T follicular helper cell (primary cell): ENCODE measurements at regions not wholly inside any gene's neighbourhood (a gene's known extent, or its start where the extent isn't known, plus 50 kb on each side); places are given as distances from the start of the nearest gene placed in this dataset.

Experiments used
- DNase-seq: peaks from one replicate; pipeline ENCODE4 v3.0.0-alpha.2; 2020; ENCODE audit warnings: low read depth

DNA sequence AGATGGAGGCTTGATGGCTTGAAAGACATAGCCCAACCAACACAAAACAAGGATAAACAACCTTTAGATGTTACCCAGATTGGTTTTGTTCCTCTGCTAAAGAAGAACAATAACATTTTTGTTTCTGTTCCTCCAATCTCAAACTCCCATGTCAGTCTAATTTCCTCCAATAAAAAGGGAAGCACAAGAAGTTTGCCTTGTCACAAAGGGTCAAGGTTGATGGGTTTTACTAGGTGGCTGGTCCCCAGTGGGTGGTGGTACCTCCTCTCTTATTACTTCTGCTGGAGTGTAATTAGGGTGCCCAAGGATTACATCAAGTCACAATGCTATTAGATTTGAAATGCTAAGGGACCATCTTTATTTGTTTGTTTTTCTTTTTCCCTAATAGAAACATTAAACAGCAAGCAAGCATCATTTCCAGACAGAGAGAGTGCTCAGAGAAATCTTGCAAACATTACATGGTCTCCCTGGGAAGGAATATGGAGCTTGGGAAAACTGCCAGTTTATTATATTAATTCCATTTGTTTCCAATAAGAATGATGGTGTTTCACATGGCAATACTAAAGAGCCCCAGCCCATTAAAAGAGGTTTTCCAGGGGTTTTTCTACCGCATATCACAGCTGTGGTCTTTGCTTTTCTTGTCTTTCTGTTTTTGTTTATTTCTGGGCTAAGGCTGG lies 78.3 kb upstream of the AOAH start:
- DNase-seq = no peak

DNA sequence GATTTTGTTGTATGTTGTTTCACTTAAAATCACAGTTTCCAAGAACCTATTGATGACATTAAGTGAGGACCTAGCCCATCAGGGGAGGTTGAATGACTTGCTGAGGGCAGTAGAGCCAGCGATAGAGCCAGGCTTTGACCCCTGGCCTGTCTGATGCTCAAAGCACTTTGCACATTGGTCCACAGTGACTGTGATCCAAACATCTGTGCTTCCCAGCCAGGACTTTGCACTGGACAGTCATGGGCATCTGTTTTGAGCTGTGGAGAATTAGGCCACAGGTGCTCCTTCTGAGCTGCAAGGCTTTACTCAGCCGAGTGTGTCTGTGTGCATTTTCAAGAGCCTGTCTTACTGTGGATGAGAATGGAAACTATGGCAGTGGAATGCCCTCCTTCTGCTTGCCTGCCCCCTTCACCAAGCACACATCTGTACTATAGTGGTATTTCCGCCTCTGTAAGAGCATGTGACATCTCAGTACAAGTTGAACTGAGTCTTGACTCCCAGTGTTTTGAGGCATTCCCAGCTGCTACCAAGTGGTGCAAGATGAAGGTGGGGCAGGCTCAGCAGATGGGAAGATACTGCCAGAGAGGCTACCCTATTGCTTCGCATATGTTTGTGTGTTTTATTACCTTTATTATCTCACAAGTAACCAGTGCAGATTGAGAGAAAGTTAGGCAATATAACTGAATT lies 72.7 kb upstream of the AOAH start:
- DNase-seq = no peak

DNA sequence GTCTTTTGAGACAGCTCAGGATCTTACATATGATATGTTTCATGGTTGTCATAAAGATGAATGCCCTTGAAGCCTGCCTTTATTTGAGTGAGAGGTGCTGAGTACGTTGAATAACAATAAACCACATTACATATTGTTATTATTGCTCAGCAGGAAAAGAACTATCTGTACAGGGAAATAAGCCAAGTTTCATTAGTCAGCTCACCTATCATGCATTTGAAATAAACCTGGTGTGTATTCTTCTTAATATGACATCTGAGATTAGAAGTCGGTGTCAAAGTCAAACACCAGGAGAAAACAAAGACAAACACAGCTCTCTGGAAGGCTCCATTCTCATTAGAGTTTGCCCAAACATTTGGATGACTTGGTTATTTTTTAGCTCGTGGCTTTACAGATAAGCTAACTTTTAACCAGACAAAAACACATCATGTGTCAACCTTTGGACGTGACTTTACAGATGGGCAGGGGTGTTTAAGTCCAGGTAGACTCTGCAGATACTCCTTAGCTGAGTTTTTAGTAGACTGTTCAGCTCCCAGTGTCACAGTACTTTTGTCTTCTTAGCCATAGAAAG lies 71.2 kb upstream of the AOAH start:
- DNase-seq = no peak

DNA sequence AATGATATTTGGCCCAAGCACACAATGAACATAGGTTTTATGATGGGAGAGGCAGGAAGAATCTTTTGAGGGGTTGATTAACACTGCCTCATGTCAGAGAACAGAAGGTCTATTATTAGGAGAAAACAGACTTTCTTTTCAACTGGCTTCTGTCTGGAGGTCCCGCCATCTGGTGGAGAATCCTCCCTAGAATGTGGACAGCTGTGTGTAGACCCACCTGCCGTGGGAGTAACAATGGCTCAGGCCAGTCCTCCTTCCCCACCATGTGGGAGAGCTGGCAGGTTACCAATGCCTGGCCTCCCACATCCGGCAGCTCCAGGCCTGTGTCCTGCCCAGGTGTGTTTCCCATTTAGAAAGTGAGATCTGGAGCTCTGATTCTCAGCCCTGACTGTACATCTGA lies 70.4 kb upstream of the AOAH start:
- DNase-seq = no peak

DNA sequence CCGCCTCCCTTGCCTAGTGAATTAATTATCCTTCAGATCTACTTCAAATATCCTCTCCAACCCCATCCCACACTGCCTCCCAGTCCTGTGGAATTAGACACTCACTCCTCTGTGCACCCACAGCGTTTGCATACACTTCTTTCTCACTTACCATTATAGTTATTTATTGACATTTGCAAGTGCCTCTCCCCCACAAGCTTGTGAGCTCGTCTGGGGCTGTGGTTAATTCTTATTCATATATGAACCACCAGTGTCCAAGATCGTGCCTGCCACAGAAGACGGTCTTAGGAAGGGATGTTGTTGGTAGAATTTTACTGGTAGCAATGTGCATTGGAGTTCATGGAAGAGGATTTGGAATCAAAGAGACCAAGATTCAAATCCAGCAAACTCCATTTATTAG lies 68.1 kb upstream of the AOAH start:
- no peak for DNase-seq

DNA sequence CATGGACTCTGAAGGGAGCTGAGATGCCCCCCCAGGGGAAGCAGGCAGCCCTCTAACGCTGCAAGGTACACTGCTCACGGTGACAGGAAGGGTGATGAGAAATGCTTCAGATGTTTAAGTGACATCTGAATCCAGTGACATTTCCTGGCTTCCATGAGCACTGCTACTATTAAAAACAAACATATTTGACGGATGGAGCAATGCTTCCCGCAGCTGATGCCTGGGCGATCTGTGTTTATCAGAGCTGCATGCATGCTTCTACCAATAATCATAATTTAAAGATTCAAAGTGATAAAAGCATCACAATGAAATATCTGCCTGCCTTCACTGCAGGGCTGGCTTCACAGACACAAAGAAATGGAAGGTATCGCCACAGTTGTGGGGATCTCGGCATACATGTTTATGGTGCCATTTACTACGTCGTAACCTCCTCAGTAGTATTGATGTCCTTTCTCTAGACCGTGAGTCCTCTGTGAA lies 66.1 kb upstream of the AOAH start:
- no peak for DNase-seq

DNA sequence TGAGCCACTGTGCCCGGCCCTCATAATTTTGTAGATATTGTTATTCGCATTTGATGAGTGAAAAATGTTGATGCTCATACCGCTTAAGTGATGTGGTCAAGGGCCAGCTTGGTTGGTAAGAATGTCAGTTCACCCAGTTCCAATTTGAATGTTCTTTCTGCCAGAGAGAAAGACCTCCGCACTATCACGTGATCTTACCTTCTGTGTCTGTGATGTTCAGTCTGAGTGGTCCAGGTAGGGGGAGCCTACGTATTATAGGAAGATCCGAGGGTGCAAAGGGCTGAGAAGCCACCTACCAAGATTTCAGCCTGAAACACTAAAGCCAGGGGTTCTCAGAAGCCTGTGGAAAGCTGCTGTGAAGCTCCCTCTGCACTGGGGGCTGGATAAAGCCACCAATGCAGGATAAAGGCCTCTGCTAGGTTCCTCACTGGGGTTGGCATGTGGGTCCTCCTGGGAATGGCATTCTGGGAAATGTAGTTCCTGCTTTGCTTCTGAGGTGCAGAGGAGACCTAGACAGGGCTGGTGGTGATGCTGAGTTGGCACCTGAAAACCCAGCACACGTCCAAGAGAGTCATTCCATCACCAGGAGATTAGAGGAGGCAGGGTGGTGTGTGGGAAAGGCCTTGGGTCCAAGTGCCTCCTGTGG lies 64.7 kb upstream of the AOAH start:
- no peak for DNase-seq

DNA sequence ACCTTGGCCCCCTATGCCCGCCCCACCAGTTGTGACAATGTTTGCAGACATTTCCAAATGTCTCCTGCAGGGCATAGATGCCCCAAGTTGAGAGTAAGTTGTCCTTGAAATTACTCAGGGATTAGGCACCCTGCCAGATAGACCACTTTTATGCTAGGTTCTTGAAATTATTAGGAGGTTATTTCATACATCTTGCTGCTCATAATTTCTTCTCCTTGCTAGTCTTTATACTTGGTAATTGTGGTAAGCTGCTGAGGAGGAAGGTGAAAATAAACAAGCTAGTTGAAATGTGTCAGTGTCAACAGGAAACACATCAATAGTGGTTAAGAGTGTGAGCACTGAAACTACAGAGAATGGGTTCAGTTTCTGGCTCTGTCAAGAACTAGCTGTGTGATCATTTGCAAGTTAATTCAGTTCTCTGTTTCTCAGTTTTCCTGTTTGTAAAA lies 63.7 kb upstream of the AOAH start:
- DNase-seq = no peak

DNA sequence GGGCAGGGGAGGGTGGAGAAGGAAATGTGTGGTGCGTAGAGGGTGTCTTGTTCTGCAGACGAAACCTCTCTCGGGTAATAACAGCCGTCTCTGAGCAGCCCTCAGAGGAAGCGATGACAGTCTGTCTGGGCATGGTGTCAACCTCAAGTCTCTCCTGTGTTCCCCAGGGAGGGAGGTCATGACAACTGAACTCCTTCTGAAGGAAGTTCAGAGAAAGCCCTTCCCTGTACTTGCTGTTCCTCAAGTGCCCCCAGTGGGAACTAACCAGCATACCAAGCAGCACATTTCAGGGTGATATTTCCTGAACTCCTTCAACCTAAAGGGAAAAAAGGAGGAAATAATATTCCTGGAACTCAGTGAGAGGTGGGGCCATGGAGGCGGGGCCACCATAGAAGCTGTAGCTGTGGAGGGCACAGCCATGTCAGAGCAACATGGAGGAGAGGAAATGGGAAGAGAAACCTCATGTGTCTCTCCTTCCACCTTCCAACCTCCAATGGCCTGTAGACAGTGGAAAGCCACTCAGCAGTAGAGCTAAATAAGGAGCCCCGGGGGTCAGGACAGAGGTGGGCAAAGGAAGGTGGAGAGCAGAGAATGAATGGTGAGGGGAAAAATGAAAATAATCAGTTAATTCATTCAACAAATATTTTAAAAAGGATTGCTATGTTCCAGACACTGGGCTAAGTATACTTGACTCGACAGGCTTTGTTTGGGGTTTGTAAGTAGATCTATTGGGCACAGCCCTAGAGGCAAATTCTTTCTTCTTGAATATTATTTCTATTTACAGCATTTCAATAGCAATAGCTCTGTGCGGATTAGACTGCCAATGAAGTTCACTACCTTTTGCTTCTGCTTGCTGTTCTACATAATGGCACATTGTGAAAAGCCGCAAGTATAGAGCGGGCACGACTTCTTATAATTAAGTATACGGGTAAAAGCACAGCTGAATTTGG lies 61.0 kb upstream of the AOAH start:
- DNase-seq = peak; percentile 71

DNA sequence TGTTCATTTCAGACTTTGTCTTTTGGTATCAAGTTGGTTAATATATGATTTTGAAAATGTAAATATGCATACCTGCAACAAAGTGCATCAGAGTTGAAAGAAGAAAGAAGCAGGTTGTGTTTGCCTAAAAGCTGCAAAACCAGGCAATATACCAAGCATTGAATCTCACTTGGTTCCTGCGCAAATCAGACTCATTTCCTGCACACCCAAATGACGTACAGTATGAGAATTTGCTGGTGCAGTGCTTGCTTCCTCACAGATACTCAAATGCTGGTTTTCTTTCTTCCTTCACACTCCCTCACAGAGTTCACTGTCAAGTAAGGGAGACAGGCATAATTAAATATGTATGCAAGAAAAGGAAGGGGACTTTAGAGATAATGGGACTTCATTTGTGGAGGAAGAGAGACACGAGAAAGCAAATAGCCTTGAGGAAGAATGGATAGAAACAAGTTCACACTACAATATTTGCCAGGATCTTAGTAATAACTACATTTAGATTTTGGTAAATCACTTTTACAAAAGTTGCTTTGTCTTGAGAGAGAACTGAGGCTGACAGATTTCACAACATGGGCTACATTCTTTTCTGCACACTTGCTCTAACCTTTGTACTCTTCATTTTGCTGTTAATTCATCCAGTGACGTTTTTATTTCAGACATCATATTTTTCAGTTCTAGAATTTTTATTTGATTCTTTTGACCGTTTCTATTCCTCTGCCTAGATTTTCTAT lies 56.9 kb upstream of the AOAH start:
- peak; percentile 23 for DNase-seq

DNA sequence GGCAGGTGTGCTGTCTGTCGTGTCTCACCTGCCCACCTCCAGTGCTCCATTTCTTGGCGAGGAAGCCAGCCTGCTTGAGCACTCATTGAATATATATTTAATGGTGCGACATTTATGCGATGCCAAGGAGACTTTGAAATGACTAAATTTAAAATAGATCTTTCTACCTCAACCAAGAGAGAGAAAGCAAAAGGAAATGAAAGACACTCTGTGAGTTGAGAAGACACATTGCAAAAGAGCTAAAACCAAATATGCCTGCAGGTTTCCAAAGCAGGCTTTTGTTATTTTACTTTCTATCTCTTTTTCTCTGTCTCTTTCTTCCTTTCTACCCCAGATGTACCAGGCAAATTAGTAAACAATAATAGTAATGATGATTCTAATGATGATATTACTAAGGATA lies 53.6 kb upstream of the AOAH start:
- DNase-seq = no peak

DNA sequence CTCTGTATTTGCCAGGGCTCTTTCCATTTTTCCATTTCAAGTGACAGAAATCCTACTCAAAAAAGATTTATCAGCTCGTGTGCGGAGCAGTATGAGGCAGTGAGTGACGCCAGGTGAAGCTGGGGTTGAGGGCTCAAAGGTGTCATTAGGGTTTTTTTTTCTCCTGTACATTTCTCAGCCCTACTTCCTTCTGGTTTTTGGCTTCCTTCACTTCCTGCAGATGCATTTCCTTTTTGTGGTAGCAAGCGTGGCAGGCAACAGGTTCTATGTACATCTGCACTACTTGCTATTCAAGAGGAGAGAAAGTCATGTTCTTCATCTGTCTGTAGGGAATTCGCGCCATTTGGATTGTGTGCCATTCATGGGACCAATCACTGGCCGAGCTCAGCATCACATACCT lies 52.8 kb upstream of the AOAH start:
- DNase-seq = peak; percentile 42

DNA sequence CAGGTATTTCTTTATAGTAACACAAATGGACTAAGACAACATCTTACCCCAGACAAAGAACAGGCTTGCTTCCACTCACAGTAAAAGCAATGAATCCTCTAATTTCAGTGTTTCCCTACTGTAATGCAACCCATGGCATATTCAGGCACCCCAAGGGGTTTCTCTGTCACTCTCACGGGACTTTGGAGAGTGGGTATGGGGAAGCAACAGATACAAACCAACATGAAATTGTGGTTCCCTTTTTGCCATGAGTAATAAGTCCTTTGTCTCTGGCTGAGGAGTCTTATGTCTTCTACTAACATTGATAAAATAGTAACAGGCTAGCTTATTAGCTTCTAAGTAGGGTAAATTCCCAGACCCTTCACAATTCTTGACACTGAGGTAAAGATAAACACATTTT lies 51.4 kb upstream of the AOAH start:
- no peak for DNase-seq

DNA sequence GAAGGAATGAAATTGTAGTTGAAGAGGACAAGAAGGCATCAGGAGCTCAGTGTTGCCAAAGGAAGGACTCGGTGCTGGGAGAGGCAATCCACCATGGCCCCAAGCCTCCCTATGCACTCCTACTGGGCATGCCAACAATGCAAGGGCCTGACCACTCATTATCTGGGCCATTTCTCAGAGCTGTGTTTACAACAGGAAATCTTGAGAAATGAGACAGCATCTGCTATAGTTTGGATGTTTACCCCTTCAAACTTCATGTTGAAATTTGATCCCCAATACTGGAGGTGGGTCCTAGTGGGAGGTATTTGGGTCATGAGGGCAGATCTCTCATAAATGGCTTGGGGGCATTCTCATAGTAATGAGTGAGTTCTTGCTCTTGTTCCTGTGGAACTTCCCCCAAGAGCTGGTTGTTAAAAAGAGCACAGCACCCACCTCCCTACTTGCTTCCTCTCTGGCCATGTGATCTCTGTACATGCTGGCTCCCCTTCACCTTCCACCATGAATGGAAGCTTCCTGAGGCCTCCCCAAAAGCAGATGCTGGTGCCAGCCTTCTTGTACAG lies 50.8 kb upstream of the AOAH start:
- DNase-seq = no peak
